ENCODE measurements at regions not wholly inside any gene's neighbourhood (a gene's known extent, or its start where the extent isn't known, plus 50 kb on each side); places are given as distances from the start of the nearest gene placed in this dataset.

- no peak for DNase-seq (ENCODE audit: low spot score, unreplicated experiment)
- no peak for TF ChIP-seq CTCF (IDR thresholded peaks at IDR 0.05; ENCODE audit: unreplicated experiment)
- Mint-ChIP-seq H3K36me3 (ENCODE audit: insufficient read depth) (peaks cover 2% of the 10 kb centered on the region), H3K27me3 (no peaks in the 10 kb centered on the region), H3K4me1 (ENCODE audit: low read depth) (peaks cover 6% of the 10 kb centered on the region), H3K9me3 (ENCODE audit: low read depth) (peaks cover 6% of the 10 kb centered on the region), H3K4me3 (ENCODE audit: low read depth) (no peak overlapping the region), H3K27ac (no peak overlapping the region)
Measured at GRCh38 chr11:121807051-121807450, 309.0 kb downstream of the BLID start.

- DNase-seq (ENCODE audit: low spot score, unreplicated experiment), result no peak
- H3K27ac Mint-ChIP-seq, result no peak overlapping the region
- H3K4me3 Mint-ChIP-seq (ENCODE audit: low read depth), result no peak overlapping the region
Measured at GRCh38 chr11:121802542-121802941, 313.5 kb downstream of the BLID start.

GRCh38 chr11:121801781-121802180, 314.2 kb downstream of the BLID start:
- Mint-ChIP-seq H3K4me3 (ENCODE audit: low read depth) (no peak overlapping the region), H3K27ac (no peak overlapping the region), H3K27me3 (no peaks in the 10 kb centered on the region), H3K4me1 (ENCODE audit: low read depth) (peaks cover 17% of the 10 kb centered on the region), H3K36me3 (ENCODE audit: insufficient read depth) (no peaks in the 10 kb centered on the region), H3K9me3 (ENCODE audit: low read depth) (no peaks in the 10 kb centered on the region)
- DNase-seq (ENCODE audit: low spot score, unreplicated experiment), result no peak
- TF ChIP-seq CTCF (IDR thresholded peaks at IDR 0.05; ENCODE audit: unreplicated experiment), result no peak

More at GRCh38 chr11:121802542-121802941, 313.5 kb downstream of the BLID start:
- Mint-ChIP-seq H3K9me3 (ENCODE audit: low read depth) (no peaks in the 10 kb centered on the region), H3K4me1 (ENCODE audit: low read depth) (peaks cover 17% of the 10 kb centered on the region), H3K27me3 (no peaks in the 10 kb centered on the region), H3K36me3 (ENCODE audit: insufficient read depth) (no peaks in the 10 kb centered on the region)
- no peak for TF ChIP-seq CTCF (IDR thresholded peaks at IDR 0.05; ENCODE audit: unreplicated experiment)

GRCh38 chr11:121801394-121801748, 314.6 kb downstream of the BLID start:
- Mint-ChIP-seq H3K27ac (peak overlapping the region; percentile 82), H3K27me3 (no peaks in the 10 kb centered on the region), H3K4me1 (ENCODE audit: low read depth) (peaks cover 17% of the 10 kb centered on the region), H3K36me3 (ENCODE audit: insufficient read depth) (no peaks in the 10 kb centered on the region), H3K4me3 (ENCODE audit: low read depth) (no peak overlapping the region), H3K9me3 (ENCODE audit: low read depth) (no peaks in the 10 kb centered on the region)
- DNase-seq (ENCODE audit: low spot score, unreplicated experiment), result no peak
- no peak for TF ChIP-seq CTCF (IDR thresholded peaks at IDR 0.05; ENCODE audit: unreplicated experiment)

- no peaks in the 10 kb centered on the region for H3K36me3 Mint-ChIP-seq (ENCODE audit: insufficient read depth)
- no peaks in the 10 kb centered on the region for H3K9me3 Mint-ChIP-seq (ENCODE audit: low read depth)
- peak overlapping the region; percentile 82 for H3K27ac Mint-ChIP-seq
- H3K4me3 Mint-ChIP-seq (ENCODE audit: low read depth), result no peak overlapping the region
- H3K4me1 Mint-ChIP-seq (ENCODE audit: low read depth), result peaks cover 17% of the 10 kb centered on the region
- DNase-seq (ENCODE audit: low spot score, unreplicated experiment), result no peak
- no peaks in the 10 kb centered on the region for H3K27me3 Mint-ChIP-seq
- no peak for TF ChIP-seq CTCF (IDR thresholded peaks at IDR 0.05; ENCODE audit: unreplicated experiment)
Measured at GRCh38 chr11:121800731-121801393, 315.2 kb downstream of the BLID start.

Measured in progenitor cell of endocrine pancreas (in vitro differentiated cells).